Endothelial cell of umbilical vein (primary cell): ENCODE measurements at regions not wholly inside any gene's neighbourhood (a gene's known extent, or its start where the extent isn't known, plus 50 kb on each side); places are given as distances from the start of the nearest gene placed in this dataset.

Experiments used
- CTCF ChIP-seq, 2 donors: IDR thresholded peaks; 1 replicate in 1 of 2; 2 replicates in 1 of 2; pipeline ENCODE4 v1.5.1; 2011; ENCODE audit warnings: low read length in 2 of 2, mild to moderate bottlenecking in 2 of 2, moderate library complexity in 2 of 2, control low read depth in 1 of 2, inconsistent platforms in 1 of 2, low read depth in 1 of 2; ENCODE audit not compliant: insufficient read depth in 1 of 2; ENCODE audit errors: extremely low read depth in 1 of 2
- EZH2 ChIP-seq: IDR thresholded peaks from 2 replicates; pipeline ENCODE4 v1.6.1; 2012; ENCODE audit warnings: borderline replicate concordance, low read depth, mild to moderate bottlenecking, moderate library complexity, low read length, inconsistent platforms; ENCODE audit not compliant: severe bottlenecking
- POLR2A ChIP-seq: IDR thresholded peaks from 2 replicates; pipeline ENCODE4 v1.6.1; 2012; ENCODE audit warnings: low read depth, mild to moderate bottlenecking, control low read depth, low read length
- POLR2AphosphoS5 ChIP-seq: IDR thresholded peaks from 2 replicates; pipeline ENCODE4 v1.6.1; 2012; ENCODE audit warnings: low read depth, mild to moderate bottlenecking, control low read depth, low read length, moderate library complexity; ENCODE audit not compliant: insufficient read depth

DNA sequence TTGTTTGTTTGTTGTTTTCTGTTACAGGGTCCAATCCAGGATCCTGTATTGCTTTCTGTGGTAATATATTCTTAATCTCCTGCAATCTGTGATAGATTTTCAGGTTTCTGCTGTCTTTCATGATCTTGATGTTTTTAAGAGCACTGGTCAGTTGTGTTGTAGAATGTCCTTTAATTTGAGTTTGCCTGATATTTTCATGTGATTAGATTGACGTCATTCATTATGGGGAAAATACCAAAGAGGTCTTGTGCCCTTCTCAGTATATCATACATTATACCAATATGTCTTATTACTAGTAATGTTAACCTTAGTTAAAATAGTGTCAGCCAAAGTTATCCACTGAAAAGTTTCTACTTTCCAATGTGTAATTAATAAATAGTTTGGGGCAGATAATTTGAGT, 929.3 kb downstream of the PCDH19 start:
- TF ChIP-seq CTCF (IDR thresholded peaks at IDR 0.05; ENCODE audit: extremely low read depth in 1 of 2, insufficient read depth in 1 of 2, low read depth in 1 of 2, low read length in 2 of 2) (no peak), POLR2A (no peak), EZH2 (no peak), POLR2AphosphoS5 (no peak)
